ENCODE measurements at regions not wholly inside any gene's neighbourhood (a gene's known extent, or its start where the extent isn't known, plus 50 kb on each side); places are given as distances from the start of the nearest gene placed in this dataset.

DNA sequence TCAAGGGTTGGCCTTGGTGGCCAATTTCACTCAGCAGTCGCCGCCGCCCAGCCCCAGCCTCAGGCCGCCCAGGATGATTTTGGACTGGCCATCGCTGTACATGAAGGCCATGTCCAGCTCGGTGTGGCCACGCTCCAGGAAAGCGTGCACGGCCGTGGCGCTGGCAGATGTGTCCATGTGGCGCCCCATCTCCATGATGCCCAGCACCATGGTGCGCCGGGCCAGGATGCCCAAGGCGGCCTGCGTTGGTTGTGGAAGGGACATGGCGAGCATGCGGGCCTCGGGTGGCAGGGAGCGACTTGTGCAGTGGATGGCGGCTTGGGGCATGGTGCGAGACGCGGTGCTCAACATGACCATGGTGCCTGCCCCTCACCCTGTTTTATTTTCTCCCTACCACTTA is 55.4 kb downstream of the ZCCHC12 start:
- CTCF ChIA-PET = no interaction called here
- no peak for DNase-seq (ENCODE audit: low spot score)
- POLR2A ChIA-PET (ENCODE audit: low non-redundant PET) = no interaction called here
- TF ChIP-seq, protein P1, sequence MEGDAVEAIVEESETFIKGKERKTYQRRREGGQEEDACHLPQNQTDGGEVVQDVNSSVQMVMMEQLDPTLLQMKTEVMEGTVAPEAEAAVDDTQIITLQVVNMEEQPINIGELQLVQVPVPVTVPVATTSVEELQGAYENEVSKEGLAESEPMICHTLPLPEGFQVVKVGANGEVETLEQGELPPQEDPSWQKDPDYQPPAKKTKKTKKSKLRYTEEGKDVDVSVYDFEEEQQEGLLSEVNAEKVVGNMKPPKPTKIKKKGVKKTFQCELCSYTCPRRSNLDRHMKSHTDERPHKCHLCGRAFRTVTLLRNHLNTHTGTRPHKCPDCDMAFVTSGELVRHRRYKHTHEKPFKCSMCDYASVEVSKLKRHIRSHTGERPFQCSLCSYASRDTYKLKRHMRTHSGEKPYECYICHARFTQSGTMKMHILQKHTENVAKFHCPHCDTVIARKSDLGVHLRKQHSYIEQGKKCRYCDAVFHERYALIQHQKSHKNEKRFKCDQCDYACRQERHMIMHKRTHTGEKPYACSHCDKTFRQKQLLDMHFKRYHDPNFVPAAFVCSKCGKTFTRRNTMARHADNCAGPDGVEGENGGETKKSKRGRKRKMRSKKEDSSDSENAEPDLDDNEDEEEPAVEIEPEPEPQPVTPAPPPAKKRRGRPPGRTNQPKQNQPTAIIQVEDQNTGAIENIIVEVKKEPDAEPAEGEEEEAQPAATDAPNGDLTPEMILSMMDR (conservative IDR thresholded peaks at IDR 0.05; ENCODE audit: low read depth) = no peak
- no peak overlapping the region for H3K27ac ChIP-seq

DNA sequence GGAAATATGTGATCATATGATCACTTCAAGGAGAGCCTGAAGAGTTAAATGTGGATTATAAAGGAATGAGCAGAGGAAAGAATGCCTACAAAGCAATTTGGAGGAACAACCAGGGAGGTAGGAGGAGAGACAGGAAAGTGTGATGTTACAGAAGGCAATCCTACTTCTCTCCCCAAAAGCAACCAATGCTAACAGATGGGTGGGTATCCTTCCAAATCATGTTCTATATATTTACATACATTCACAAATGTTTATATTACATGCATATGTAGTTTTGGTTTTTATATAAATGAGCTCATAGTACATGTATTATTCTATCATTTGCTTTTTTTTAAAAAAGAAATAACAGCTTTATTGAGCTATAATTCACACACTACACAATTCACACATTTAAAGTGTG is 56.0 kb downstream of the ZCCHC12 start:
- DNase-seq (ENCODE audit: low spot score) = no peak
- CTCF ChIA-PET = no interaction called here
- POLR2A ChIA-PET (ENCODE audit: low non-redundant PET) = no interaction called here
- H3K27ac ChIP-seq = no peak overlapping the region
- TF ChIP-seq, protein P1 (conservative IDR thresholded peaks at IDR 0.05; ENCODE audit: low read depth) = no peak

- ChIA-PET CTCF (interaction anchor here (0.6 kb wide), 1 partner anchor 45 kb away, joined by 4 read pairs; no protein-coding TSS in a partner anchor), POLR2A (ENCODE audit: low non-redundant PET) (no interaction called here)
- TF ChIP-seq, protein P1 (conservative IDR thresholded peaks at IDR 0.05; ENCODE audit: low read depth) = no peak
- DNase-seq (ENCODE audit: low spot score) = no peak
- no peak overlapping the region for H3K27ac ChIP-seq
Measured at GRCh38 chrX:118883994-118884393, 60.4 kb downstream of the ZCCHC12 start.

DNA sequence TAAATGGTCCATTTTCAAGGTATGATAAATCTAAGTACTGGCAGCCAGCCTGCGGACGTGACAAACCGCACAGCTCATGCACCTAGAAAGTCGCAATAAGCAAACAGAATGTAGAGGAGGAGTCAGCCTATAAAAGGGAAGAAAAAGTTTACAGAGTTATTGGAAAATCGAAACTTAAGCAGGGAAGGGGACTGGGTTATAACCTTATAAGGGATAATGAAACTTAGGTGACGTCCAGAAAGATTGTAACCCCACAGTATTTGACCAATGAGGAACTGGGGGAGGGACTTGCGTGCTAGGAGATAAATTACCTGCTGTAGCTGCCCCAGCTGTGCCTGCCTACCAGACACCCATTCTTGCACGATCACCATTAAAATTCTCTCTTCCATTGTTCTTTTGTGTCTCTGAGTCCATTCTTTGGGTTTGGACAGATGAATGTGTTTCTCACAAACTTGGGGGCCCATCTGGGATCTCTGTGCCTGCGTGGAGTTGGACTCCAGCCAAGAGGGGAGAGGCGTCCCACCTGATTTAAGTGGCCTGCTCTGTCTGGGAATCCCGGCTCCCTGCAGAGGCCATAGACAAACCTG is 61.0 kb downstream of the ZCCHC12 start:
- ChIA-PET POLR2A (ENCODE audit: low non-redundant PET) (no interaction called here), CTCF (interaction anchor here (0.6 kb wide), 1 partner anchor 45 kb away, joined by 4 read pairs; no protein-coding TSS in a partner anchor)
- TF ChIP-seq, protein P1 (conservative IDR thresholded peaks at IDR 0.05; ENCODE audit: low read depth) = no peak
- H3K27ac ChIP-seq = no peak overlapping the region
- no peak for DNase-seq (ENCODE audit: low spot score)

DNA sequence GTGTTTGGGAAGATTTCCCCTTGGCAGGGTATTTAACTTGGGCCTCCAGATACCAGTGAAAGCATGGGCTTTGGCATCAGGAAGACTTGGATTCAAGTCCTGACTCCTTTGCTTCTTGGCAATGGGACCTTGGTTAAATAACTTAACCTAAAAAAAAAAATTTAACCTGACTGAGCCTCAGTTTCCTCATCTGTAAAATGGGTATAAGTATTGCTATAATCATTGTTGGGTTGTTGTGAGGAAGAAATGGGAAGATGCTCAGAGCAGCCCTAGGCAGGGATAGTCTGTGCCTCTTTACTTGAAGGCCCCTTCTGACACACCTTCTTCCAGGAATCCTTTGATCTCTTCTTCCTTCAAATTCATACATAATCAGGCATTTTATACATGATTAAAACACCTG is 70.3 kb downstream of the ZCCHC12 start:
- CTCF ChIA-PET = no interaction called here
- no peak for DNase-seq (ENCODE audit: low spot score)
- no peak overlapping the region for H3K27ac ChIP-seq
- TF ChIP-seq, protein P1 (conservative IDR thresholded peaks at IDR 0.05; ENCODE audit: low read depth) = no peak
- POLR2A ChIA-PET (ENCODE audit: low non-redundant PET) = no interaction called here

GRCh38 chrX:118901991-118902390 is 72.4 kb upstream of the LONRF3 start:
- H3K27ac ChIP-seq = no peak overlapping the region
- CTCF ChIA-PET = no interaction called here
- POLR2A ChIA-PET (ENCODE audit: low non-redundant PET) = no interaction called here
- DNase-seq (ENCODE audit: low spot score) = no peak
- TF ChIP-seq, protein P1 (conservative IDR thresholded peaks at IDR 0.05; ENCODE audit: low read depth) = no peak
